Activated CD8-positive, alpha-beta memory T cell treated with anti-CD3 and anti-CD28 coated beads, Interleukin-2, amount 50 U/mL, for 24 hours (primary cell): ENCODE measurements at regions not wholly inside any gene's neighbourhood (a gene's known extent, or its start where the extent isn't known, plus 50 kb on each side); places are given as distances from the start of the nearest gene placed in this dataset.
"Not testable (repeated sequence)": the region's sequence is repeated elsewhere in the genome, so short reads cannot be mapped to it uniquely, and the experiment has no call there.

Source experiments
- DNase-seq: peaks from one replicate; pipeline ENCODE4 v3.0.0-alpha.2; 2020; ENCODE audit errors: extremely low read depth

- DNase-seq, result not testable (repeated sequence)
Measured at GRCh38 chr9:64370344-64370743, 914.7 kb downstream of the FOXD4L5 start.

GRCh38 chr9:64369644-64370043, 915.4 kb downstream of the FOXD4L5 start:
- DNase-seq, result not testable (repeated sequence)

GRCh38 chr9:64369114-64369513, 915.9 kb downstream of the FOXD4L5 start:
- DNase-seq, result peak; percentile 46

GRCh38 chr9:64368644-64368942, 916.4 kb downstream of the FOXD4L5 start:
- DNase-seq, result not testable (repeated sequence)

DNA sequence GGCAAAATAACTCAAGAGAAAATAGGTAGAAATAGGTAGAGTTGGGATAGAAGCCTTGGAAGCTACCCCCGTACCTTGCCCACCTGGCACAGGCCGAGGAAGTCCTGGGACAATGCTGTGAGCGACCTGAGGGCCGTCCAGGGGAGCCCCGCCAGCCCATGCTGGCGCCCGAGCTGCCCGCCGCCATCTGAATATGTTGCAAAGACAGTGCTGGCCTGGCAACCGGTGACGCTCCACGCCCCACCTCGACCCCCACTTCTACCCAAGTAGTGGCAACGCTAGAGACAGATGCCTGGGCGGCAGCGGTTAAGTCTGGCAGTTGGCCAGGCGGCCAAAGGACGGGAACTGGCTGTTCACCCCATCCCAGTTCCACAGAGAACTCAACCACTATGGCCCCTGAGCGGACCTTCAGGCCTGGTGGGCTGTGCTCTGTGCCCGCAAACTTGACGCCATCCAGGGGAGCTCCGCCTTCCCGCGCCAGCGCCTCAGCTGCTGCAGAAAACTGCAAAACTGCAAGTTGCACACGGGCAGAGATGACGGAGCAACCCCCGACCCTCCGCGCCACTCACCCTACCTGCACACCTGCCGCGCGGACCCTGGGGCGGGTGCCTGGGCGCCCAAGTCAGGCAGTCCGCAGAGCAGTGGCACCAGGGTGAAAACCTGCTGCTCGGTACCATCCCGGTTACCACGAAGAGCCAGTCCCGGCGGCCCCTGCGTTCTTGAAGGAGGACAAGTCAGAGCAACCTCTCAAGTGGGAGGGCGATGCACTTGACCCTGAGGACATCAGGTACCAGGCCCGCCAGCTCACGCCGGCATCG, 917.0 kb downstream of the FOXD4L5 start:
- not testable (repeated sequence) for DNase-seq
